Naive thymus-derived CD8-positive, alpha-beta T cell (primary cell): ENCODE measurements at regions not wholly inside any gene's neighbourhood (a gene's known extent, or its start where the extent isn't known, plus 50 kb on each side); places are given as distances from the start of the nearest gene placed in this dataset.
A peak's percentile ranks its signal among the peaks of the same experiment; 100 is the strongest.

Experiments
- ATAC-seq, 2 donors: fragments of 150-1000 bp; cut with Tn5 transposase in 1 of 2; sonication (Bioruptor Pico), chemical (Tn5 transposase) in 1 of 2; 1 replicate in 1 of 2; 2 replicates in 1 of 2; pipeline ENCODE4 v1.10.0; 2021; ENCODE audit warnings: mild to moderate bottlenecking in 2 of 2, moderate library complexity in 2 of 2
- POLR2A ChIA-PET: fragments of 350-600 bp; sonication (Branson Sonifier 250); formaldehyde crosslinking; loops from one replicate; lab custom pipeline; 2021; ENCODE audit warnings: antibody characterized with exemption; lab: Charles Lee
- DNase-seq, 10 donors: peaks; one replicate each; pipeline versions ENCODE4 v3.0.0 to v3.0.0-alpha.2; 2020 to 2022
- H3K27ac Mint-ChIP-seq, 10 donors: one replicate each; pipeline ENCODE4 v1.8.0; 2020 to 2022; ENCODE audit warnings: mild to moderate bottlenecking in 10 of 10, mixed read lengths in 10 of 10, moderate library complexity in 4 of 10, inconsistent platforms in 1 of 10
- H3K27me3 Mint-ChIP-seq, 5 donors: one replicate each; pipeline ENCODE4 v1.8.0; 2021 to 2022; ENCODE audit warnings: mixed read lengths in 5 of 5
- H3K36me3 Mint-ChIP-seq, 3 donors: one replicate each; pipeline ENCODE4 v1.8.0; 2020 to 2022; ENCODE audit warnings: mixed read lengths in 3 of 3, mild to moderate bottlenecking in 2 of 3, inconsistent platforms in 1 of 3
- H3K4me1 Mint-ChIP-seq, 4 donors: one replicate each; pipeline ENCODE4 v1.8.0; 2021 to 2022; ENCODE audit warnings: mixed read lengths in 4 of 4
- H3K4me3 Mint-ChIP-seq, 10 donors: one replicate each; pipeline ENCODE4 v1.8.0; 2020 to 2022; ENCODE audit warnings: mild to moderate bottlenecking in 10 of 10, mixed read lengths in 10 of 10, moderate library complexity in 6 of 10, inconsistent platforms in 1 of 10
- H3K9me3 Mint-ChIP-seq, 9 donors: one replicate each; pipeline ENCODE4 v1.8.0; 2020 to 2022; ENCODE audit warnings: mixed read lengths in 9 of 9, mild to moderate bottlenecking in 3 of 9, inconsistent platforms in 1 of 9, moderate library complexity in 1 of 9

GRCh38 chrY:14139521-14139920, 83.5 kb downstream of the VCY1B start:
- POLR2A ChIA-PET, result no interaction called here
- H3K4me1 Mint-ChIP-seq, result peaks cover 0 to 2% (median 0%) of the 10 kb centered on the region in 4 donors
- peaks cover 0 to 8% (median 0%) of the 10 kb centered on the region in 9 donors for H3K9me3 Mint-ChIP-seq
- no peak overlapping the region for H3K27ac Mint-ChIP-seq
- ATAC-seq (no peak), DNase-seq (no peak)
- H3K27me3 Mint-ChIP-seq, result peaks cover 0 to 14% (median 4%) of the 10 kb centered on the region in 5 donors
- no peak overlapping the region for H3K4me3 Mint-ChIP-seq
- no peaks in the 10 kb centered on the region for H3K36me3 Mint-ChIP-seq

DNA sequence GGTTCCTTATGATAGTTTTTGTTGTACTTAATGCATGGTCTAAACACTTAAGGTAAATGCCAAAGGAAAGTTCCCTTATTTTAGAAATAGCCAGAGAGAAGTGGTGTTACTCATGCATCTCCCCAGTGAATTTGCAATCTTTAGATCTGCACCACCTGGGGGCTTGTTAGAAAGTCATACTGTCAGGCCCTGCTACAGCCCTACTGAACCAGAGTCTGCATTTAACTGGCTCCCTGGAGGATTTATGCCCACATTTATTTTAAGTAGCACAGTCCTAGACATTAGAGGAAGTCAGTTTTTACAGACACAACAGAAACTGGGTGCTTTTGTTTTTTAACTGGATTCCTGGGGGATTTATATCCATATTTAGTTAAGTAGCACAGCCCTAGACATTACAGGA, 89.6 kb downstream of the VCY1B start:
- Mint-ChIP-seq H3K27me3 (peaks cover 0 to 17% (median 5%) of the 10 kb centered on the region in 5 donors), H3K9me3 (no peaks in the 10 kb centered on the region), H3K4me3 (no peak overlapping the region), H3K36me3 (no peaks in the 10 kb centered on the region), H3K27ac (no peak overlapping the region), H3K4me1 (peaks cover 0 to 2% (median 0%) of the 10 kb centered on the region in 4 donors)
- DNase-seq (no peak), ATAC-seq (no peak)
- POLR2A ChIA-PET, result no interaction called here

DNA sequence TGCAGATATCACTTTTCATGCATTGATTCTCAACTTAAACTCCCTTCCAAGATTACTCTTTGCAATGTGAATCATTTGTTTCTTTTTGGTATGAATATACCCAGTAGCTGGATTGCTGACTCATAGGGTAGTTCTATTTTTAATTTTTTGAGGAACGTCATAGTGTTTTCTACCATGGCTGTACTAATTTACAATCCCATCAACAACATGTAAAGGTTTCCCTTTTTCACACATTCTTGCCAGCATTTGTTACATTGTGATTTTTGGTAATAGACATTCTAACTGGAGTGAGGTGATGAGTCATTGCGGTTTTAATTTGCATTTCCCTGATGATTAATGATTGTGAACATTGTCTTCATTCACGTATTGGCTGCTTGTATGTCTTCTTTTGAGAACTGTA, 126.7 kb downstream of the VCY1B start:
- Mint-ChIP-seq H3K9me3 (peaks cover 0 to 5% (median 0%) of the 10 kb centered on the region in 9 donors), H3K27ac (no peak overlapping the region), H3K36me3 (no peaks in the 10 kb centered on the region), H3K4me3 (no peak overlapping the region), H3K27me3 (peaks cover 0 to 3% (median 0%) of the 10 kb centered on the region in 5 donors), H3K4me1 (no peaks in the 10 kb centered on the region)
- no peak for ATAC-seq
- POLR2A ChIA-PET, result no interaction called here
- DNase-seq, result no peak

DNA sequence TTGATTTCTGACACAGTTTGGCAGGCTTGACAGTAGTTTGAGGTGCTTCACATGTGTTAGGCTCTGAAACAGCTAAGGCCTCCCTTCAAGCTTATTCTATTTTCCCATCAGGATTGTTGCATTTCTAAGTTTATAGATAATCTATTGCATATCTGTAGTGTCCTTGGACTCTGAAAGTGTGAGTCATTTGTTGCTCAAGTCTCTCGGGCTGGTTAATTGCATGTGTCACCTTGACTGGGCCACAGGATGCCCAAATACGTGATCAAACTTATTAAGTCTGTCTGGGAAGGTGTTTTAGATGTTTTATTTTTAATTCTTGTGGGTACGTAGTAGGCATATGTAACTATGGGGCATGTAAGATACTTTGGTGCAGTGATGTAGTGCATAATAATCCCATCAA, 166.0 kb downstream of the VCY1B start:
- ATAC-seq (no peak), DNase-seq (no peak)
- Mint-ChIP-seq H3K4me1 (no peaks in the 10 kb centered on the region), H3K36me3 (no peaks in the 10 kb centered on the region), H3K4me3 (no peak overlapping the region), H3K27me3 (peaks cover 0 to 1% (median 0%) of the 10 kb centered on the region in 5 donors), H3K9me3 (no peaks in the 10 kb centered on the region), H3K27ac (no peak overlapping the region)
- POLR2A ChIA-PET, result no interaction called here

GRCh38 chrY:14231703-14232102, 175.7 kb downstream of the VCY1B start:
- Mint-ChIP-seq H3K36me3 (no peaks in the 10 kb centered on the region), H3K27ac (no peak overlapping the region), H3K4me3 (no peak overlapping the region), H3K27me3 (peaks cover 0 to 25% (median 0%) of the 10 kb centered on the region in 5 donors), H3K4me1 (peaks cover 0 to 3% (median 0%) of the 10 kb centered on the region in 4 donors), H3K9me3 (peaks cover 0 to 30% (median 0%) of the 10 kb centered on the region in 9 donors)
- DNase-seq (no peak), ATAC-seq (no peak)
- POLR2A ChIA-PET, result no interaction called here

DNA sequence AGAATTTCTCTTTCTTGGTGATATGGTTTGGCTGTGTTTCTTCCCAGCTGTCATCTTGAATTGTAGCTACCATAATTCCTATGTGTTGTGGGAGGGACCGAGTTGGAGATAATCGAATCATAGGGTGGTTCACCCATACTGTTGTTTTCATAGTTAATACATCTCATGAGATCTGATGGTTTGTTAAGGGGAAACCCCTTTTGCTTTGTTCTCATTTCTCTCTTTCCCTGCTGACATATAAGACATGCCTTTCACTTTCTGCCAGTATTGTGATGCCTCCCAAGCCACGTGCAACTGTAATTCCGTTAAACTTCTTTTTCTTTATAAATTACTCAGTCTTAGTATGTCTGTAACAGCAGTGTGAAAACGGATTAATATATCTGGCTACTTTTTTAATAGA, 179.0 kb downstream of the VCY1B start:
- Mint-ChIP-seq H3K4me1 (peaks cover 0 to 3% (median 0%) of the 10 kb centered on the region in 4 donors), H3K27me3 (peaks cover 0 to 23% (median 1%) of the 10 kb centered on the region in 5 donors), H3K9me3 (peaks cover 0 to 31% (median 0%) of the 10 kb centered on the region in 9 donors), H3K36me3 (peaks cover 0 to 2% (median 0%) of the 10 kb centered on the region in 3 donors), H3K27ac (no peak overlapping the region), H3K4me3 (no peak overlapping the region)
- no peak for DNase-seq
- ATAC-seq, result no peak
- POLR2A ChIA-PET, result no interaction called here

- POLR2A ChIA-PET, result no interaction called here
Observed at GRCh38 chrY:14238277-14238676, 182.2 kb downstream of the VCY1B start.

DNA sequence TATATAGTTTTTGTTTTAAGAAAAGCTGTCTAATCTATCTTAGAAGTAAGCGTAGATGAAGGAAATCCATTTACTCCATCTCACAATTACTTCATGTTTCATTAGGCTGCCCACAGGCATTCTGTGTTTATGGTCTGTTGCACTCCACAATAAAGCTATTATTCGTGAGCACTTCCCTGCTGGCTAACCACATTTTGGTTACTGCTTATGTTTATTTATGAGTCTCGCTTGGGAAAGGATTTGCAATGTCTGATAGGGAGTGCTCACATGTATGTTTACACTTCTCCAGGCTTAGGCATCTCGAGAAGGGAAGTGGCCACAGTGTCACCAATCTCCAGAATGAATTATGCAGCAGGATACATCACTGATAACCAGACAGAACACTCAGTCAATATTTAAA, 190.9 kb downstream of the VCY1B start:
- DNase-seq, result no peak
- Mint-ChIP-seq H3K4me1 (no peaks in the 10 kb centered on the region), H3K4me3 (no peak overlapping the region), H3K27ac (no peak overlapping the region), H3K36me3 (no peaks in the 10 kb centered on the region), H3K27me3 (peaks cover 0 to 3% (median 0%) of the 10 kb centered on the region in 5 donors), H3K9me3 (peaks cover 0 to 1% (median 0%) of the 10 kb centered on the region in 9 donors)
- no peak for ATAC-seq
- POLR2A ChIA-PET, result no interaction called here

More at GRCh38 chrY:14238277-14238676, 182.2 kb downstream of the VCY1B start:
- Mint-ChIP-seq H3K4me3 (no peak overlapping the region), H3K27me3 (peaks cover 0 to 21% (median 3%) of the 10 kb centered on the region in 5 donors), H3K36me3 (peaks cover 0 to 2% (median 0%) of the 10 kb centered on the region in 3 donors), H3K27ac (no peak overlapping the region), H3K4me1 (no peaks in the 10 kb centered on the region), H3K9me3 (peaks cover 0 to 25% (median 0%) of the 10 kb centered on the region in 9 donors)
- no peak for DNase-seq
- ATAC-seq, result no peak

- no peak overlapping the region for H3K4me3 Mint-ChIP-seq
- POLR2A ChIA-PET, result no interaction called here
- no peak for ATAC-seq
- H3K4me1 Mint-ChIP-seq, result no peaks in the 10 kb centered on the region
- peaks cover 0 to 3% (median 0%) of the 10 kb centered on the region in 5 donors for H3K27me3 Mint-ChIP-seq
- H3K9me3 Mint-ChIP-seq, result peaks cover 0 to 1% (median 0%) of the 10 kb centered on the region in 9 donors
- no peak for DNase-seq
- H3K36me3 Mint-ChIP-seq, result no peaks in the 10 kb centered on the region
- H3K27ac Mint-ChIP-seq, result no peak overlapping the region
Observed at GRCh38 chrY:14248878-14249576, 193.0 kb downstream of the VCY1B start.

DNA sequence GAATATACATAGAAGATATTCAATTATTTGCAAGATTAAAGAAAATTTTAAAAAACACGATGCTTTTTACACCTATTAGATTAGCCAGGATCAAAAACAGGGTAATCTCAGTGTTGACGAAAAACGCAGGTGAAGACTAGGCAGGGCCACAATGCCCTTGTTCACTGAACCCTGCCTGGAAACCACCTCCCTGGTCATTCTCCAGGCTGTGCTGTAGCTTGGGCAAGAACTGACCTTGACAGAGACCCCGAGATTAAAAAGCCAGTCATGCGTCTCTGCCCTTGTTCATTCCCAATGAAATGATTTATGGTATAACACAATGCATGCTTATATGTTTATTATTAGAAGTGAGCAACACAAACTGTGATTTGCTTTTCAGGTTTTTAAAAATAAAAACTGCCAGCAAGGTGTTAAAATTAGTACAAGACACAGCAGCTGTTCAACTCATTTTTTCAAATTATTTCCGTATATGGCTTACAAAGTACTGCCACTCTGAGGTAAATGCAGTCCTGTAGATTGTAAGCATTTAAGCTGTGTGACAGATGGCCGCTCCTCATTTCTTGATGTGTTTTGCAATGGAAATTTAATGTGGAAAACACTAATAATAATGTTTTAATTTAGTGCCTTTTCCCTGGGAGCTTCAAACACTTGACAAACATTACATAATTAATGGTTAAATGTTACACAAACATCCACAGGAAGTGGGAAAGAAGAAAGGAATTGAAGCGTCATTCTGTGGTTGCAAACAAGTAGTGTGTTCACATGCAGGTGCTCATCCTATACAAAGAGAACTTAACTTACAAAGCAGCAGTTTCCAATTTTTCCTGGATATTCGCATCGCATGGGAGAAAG, 200.2 kb downstream of the VCY1B start:
- peaks cover 8 to 14% (median 9%) of the 10 kb centered on the region in 4 donors for H3K4me1 Mint-ChIP-seq
- POLR2A ChIA-PET, result no interaction called here
- DNase-seq, result peak in 1 of 10 donors; percentile 3
- peak overlapping the region in 4 of 10 donors; percentile 27 to 94 (median 66) for H3K27ac Mint-ChIP-seq
- no peaks in the 10 kb centered on the region for H3K36me3 Mint-ChIP-seq
- H3K9me3 Mint-ChIP-seq, result no peaks in the 10 kb centered on the region
- peak in 1 of 2 donors; percentile 69 for ATAC-seq
- peak overlapping the region in 5 of 10 donors; percentile 46 to 81 (median 70) for H3K4me3 Mint-ChIP-seq
- no peaks in the 10 kb centered on the region for H3K27me3 Mint-ChIP-seq

GRCh38 chrY:14256817-14257168, 200.8 kb downstream of the VCY1B start:
- no peaks in the 10 kb centered on the region for H3K9me3 Mint-ChIP-seq
- peak overlapping the region in 5 of 10 donors; percentile 46 to 81 (median 70) for H3K4me3 Mint-ChIP-seq
- no peaks in the 10 kb centered on the region for H3K27me3 Mint-ChIP-seq
- H3K27ac Mint-ChIP-seq, result peak overlapping the region in 4 of 10 donors; percentile 27 to 94 (median 66)
- POLR2A ChIA-PET, result no interaction called here
- DNase-seq, result no peak
- no peaks in the 10 kb centered on the region for H3K36me3 Mint-ChIP-seq
- peak in 1 of 2 donors; percentile 23 for ATAC-seq
- peaks cover 8 to 14% (median 9%) of the 10 kb centered on the region in 4 donors for H3K4me1 Mint-ChIP-seq

DNA sequence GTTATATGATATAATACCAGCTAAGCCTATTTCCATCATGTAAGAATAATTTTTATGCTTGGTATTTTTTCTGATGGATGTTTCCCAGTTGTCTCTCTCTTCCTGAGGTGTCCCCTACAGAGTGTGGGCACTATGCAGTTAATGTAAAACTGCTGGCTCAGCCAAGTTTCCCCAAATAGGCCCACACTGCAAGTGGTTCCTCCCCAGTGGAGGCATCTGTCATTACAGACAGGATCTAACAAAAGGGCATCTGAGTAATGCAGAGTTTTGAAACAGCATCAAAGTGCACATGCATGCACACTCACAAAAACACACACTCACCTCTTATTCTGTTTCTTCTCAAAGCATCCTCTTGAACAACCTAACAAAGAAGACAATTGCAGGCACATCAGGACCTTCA, 221.0 kb downstream of the VCY1B start:
- ATAC-seq (no peak), DNase-seq (no peak)
- peaks cover 0 to 6% (median 0%) of the 10 kb centered on the region in 9 donors for H3K9me3 Mint-ChIP-seq
- no peaks in the 10 kb centered on the region for H3K36me3 Mint-ChIP-seq
- H3K4me1 Mint-ChIP-seq, result no peaks in the 10 kb centered on the region
- no peak overlapping the region for H3K27ac Mint-ChIP-seq
- POLR2A ChIA-PET, result no interaction called here
- H3K4me3 Mint-ChIP-seq, result no peak overlapping the region
- peaks cover 0 to 3% (median 0%) of the 10 kb centered on the region in 5 donors for H3K27me3 Mint-ChIP-seq
